ENCODE measurements at regions not wholly inside any gene's neighbourhood (a gene's known extent, or its start where the extent isn't known, plus 50 kb on each side); places are given as distances from the start of the nearest gene placed in this dataset.

DNA sequence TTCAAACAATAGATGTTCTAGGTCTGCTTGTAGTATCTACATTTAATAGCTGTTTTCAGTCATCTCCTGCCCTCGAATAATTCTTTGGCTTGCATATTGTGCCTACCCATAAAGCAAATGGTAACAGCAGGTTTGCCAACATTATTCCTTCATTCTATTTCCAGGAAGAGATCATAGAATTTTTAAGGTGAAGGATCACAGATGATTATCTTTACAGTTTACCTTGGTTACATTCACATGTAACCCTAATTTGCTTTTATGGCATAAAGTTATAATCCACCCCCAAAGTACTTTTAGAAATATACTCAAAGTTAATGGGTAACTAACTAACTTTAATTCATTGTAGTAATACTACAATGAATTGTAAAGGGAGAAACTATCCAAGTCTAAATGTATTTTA, 315.5 kb downstream of the NSUN3 start:
- TF ChIP-seq CTCF (conservative IDR thresholded peaks at IDR 0.05 in 1 of 2, IDR thresholded peaks at IDR 0.05 in 1 of 2; ENCODE audit: extremely low read depth in 1 of 2, insufficient read depth in 1 of 2, low read depth in 1 of 2, low read length in 2 of 2) (no peak), EZH2 (IDR thresholded peaks at IDR 0.05; ENCODE audit: borderline replicate concordance, low read length) (no peak)

Measured in mammary epithelial cell (primary cell).